ENCODE measurements at regions not wholly inside any gene's neighbourhood (a gene's known extent, or its start where the extent isn't known, plus 50 kb on each side); places are given as distances from the start of the nearest gene placed in this dataset.
"Not testable (repeated sequence)": the region's sequence is repeated elsewhere in the genome, so short reads cannot be mapped to it uniquely, and the experiment has no call there.

DNA sequence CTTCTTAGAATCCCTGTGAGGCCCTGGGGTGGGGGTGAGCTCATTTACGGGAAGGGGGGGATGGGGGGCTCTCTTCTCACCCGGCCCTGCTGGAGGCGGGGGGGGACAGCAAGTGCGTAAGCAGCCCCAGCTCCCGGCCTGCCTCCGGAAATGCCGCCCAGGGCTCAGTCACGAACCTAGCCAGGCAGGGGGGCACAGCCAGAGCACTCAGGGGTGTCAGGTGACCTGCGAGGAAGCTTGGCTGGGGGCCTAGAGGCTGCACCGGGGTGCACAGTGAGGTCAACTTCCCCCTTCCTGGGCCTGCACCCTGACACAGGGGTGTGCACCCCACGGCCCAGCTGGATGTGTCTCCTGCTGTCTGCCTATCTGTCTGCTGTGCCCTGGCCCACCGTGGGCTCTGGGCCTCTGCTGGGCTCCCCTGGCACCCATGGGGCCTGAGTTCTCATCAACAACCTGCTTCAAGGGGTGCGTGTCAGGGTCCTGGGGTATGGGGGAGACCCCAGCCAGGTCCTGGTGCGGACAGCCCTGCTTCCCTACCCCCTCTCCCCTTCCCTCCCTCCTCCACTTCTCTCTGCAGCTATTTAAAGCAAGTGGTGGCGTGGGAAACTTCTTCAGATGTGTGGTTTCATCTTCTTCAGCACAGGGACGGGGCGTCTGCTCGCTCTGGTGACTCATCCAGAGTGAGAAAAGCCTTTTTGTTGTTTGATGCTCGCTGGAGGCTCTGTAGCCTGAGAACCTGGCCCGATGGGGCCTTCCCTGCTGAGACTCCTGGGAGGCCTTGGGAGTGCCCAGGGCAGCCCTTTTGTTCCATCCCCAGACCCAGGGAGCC is 92.5 kb upstream of the RUNX3 start:
- peak; percentile 69 for DNase-seq (ENCODE audit: low read depth)

DNA sequence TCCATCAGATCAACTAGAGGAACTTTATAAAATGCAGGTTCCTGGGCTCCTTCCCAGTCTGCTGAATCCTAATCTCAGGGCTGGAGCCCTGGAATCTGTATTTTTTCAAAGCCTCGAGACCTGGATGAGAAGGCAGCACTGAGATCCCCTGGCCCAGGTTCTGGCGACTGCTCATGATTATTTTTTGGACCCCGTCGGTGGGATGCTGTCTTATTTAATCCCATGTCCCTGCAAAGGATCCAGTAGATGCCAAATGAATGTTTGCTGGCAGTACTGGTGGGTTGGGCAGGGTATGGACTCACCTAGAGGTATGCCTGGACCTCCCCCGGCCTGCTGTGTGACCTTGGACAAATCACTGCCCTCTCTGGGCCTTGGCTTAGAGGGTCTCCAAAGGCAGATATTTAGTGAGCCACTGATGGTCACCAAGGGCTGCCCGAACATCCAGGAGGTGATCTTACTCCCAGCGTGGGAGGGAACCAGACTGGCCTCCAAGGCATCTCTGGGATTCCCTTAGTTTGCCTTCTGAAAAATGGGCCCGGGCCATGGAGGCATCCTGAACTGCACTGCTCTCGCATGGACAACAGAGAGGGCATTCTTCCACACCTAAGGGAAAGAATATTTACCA is 91.6 kb upstream of the RUNX3 start:
- no peak for DNase-seq (ENCODE audit: low read depth)

DNA sequence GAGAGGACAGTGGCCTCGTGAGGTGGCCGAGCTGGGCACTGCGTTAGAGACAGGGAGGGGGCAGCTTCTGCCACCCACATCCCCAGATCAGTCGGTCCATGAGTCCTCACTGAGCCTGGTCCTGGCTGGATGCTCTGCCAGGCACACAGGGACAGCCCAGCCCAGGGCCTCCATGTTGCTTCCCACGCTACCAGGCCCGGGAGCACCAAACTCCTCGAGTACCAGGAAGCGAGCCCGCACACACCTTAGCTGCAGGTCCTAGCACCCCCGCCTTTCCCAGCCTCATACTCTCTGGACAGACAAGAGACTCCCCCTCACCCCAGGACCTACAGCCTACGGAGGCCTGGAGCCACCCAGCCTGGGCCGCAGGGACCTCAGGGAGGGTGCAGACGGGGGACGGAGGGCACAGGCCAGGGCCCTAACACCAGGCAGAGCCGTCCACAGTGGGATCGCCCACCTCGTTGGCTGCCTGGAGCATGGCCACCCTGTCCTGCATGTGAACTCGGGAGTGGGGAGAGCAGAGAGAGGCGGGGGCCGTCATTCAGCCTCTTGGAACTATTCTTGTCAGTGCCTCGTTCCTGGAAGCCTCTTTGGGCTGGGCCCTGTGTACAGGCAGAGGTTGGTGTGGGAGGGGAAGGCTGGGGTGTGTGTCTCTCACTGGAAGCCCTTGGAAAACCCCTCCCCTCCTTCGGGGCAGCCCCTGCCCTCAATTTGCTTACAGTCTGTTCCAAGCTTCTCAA is 90.9 kb upstream of the RUNX3 start:
- no peak for DNase-seq (ENCODE audit: low read depth)

DNA sequence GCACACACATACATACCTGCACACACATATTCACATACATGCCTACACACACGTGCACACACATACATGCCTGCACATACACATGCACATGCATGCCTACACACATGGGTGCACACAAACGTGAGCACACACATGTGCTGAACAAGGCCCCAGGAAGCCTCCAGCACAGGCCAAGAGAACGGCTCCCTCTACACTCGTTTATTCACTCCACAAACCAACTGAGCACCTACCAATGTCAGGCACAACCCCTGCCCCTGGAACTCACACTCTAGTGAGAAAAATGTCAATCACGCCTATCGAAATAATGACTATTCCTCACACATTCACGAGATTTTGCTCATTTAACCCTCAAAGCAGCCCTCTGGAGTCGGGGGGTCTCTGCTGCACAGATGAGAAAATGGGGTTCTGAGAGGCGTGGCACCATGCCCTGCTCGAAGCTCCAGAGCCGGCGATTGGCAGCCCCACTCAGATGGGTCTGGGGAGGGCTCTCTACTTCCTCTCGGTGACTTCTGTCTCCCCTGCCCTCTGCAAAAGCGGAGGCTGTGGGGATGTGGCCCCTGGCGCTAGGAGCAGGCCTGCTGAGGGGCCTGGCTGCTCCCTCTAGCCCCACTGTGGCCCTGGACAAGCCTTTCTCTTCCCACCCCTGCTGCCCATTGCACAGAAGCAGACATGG is 90.2 kb upstream of the RUNX3 start:
- no peak for DNase-seq (ENCODE audit: low read depth)

DNA sequence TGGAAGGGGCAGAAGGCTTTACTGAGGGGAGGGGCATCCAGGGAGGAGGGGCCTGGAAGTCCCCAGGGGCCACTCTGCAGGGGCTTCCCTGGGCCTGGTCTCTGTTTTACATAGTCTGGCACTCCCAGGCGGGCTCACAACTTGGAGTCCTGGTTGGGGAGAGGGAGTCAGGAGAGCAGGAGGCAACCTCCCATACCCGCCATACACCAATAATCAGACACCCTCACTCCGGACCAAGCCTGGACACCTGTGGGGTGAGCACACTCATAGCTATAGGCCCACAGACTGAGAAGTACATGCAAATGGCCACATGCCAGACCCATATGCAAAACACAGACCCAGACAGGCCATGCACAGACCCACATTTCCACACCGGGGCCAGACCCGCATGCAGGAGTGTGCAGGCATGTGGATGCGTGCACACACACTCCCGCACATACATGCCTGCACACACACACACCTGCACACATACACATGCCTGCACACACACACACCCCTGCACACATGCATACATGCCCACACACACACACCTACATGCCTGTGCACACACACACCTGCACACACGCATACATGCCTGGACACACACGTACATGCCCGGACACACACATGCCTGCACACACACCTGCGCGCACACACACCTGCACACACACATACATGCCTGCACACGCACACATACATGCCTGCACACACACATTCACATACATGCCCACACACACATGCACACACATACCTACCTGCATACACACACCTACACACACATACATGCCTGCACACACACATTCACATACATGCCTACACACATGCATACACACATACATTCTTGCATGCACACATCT is 89.5 kb upstream of the RUNX3 start:
- DNase-seq (ENCODE audit: low read depth), result no peak

DNA sequence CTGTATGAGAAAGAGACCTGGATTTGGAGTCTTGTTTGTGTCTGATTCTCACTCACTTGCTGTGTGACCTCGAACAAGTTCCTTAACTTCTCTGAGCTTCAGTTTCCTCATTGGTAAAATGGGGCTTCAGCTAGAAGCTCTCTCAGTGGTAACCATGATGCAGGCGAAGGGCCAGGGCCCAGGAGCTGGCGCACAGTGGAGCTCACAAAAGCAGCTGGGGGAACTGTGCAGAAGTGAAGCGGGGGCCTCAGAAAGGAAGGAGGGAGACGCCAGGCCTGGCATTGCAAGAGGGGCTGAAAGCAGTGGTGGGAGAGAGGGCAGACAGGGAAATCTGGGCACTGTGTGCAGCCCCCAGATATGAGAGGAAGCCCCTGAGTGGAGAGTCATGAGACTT is 88.9 kb upstream of the RUNX3 start:
- no peak for DNase-seq (ENCODE audit: low read depth)

DNA sequence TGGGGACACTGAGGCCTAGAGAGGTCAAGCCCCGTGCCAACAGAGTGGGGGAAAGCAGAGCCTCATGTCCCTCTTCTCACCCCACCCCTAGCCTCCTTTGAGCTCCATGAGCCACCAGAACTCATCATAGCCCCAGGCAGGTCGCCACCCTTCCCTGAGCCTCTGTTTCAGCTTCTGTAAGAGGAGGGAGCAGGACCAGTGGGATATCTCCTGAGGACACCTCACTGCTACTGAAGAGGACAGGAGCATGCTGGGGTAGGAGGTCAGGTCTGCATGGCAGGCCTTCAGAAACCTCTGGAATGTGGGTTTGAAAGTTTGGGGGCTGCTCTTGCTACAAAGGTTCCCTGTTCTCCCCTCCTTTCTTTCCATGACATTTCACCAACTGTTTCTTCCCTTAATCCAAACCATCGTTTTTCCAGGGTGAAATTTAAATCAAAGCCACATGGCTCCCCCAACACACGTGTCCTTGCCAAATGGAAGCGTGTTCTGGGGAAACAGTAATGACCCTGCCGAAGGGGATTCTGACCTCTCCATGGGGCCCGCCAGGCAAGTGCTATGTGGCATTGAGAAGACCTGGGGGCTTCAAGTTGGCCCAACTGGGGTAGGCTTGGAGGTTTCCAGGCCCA is 88.1 kb upstream of the RUNX3 start:
- no peak for DNase-seq (ENCODE audit: low read depth)

DNA sequence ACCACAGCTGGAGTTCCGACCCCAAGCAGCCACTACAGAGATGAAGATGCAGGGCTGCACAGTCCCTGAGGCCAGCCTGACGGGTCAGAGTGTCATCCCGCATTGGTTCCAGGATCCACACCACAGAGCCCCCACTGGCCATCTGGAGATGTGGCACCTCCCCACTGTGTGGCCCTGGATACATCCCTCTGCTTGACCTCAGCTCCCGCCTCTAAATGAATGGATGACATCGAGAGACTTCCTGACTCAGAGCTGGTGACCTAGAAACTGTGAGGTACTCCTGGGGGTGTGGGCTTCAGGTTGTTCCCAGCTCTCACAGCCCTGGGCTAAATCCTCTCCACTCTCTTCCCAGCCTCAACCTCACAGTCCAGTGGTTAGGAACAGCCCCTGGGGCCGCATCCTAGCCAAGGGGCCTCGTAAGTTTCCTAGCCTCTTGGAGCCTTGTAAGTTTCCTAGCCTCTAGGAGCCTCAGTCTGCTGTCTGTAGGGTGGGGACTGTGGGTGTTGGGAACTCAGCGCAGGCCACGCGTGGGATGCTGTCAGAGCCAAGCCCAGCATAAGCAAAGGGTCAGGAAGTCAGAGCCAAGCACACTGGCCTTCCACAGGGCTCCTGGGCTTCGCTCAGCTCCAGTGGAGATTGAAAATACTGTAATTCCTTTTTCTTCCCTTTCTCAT is 87.5 kb upstream of the RUNX3 start:
- DNase-seq (ENCODE audit: low read depth), result peak; percentile 21

DNA sequence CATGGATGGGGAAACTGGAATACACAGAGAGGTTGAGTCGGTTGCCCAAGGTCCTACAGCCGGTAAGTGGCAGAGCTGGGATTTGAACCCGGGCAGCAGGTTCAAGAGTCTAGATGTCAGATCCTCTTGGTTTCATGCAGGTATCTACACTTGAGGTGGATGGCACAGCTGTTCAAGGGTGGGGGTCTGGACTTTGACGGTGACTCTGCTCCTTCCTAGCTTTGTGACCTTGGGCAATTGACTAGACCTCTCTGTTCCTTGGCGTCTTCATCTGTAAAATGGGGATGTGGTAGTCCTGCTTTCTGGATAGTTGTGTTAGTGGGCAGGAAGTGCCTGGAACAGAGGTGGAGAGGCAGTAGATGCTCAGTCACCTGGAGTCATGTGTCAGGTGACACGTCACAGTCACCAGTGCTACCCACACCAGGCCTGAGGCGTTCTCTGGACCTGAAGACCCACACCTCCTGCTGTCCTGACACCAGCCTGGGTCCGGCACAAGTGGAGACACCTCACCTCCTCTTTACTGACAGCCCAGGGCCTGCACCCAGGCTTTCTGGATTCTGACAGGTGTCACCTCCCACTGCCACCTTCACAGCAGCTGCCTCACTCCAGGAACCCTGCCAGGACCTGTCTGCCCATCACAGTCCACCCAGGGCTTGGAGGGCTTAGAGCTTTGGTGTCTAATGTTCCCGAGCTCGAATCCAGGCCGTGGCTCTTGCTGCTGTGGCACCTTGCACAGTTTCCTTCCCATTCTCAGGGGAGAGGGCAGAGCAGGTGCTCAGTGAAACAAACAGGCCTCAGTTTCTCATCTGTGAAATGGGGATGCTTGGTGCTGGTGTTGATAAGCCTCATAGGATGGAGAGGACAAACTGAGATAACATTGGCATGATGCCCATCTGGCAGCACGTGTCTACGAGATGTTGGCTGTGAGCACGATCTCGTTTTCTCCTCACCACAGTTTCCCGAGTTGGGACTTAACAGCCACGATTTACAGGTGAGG is 83.2 kb upstream of the RUNX3 start:
- DNase-seq (ENCODE audit: low read depth), result no peak

DNA sequence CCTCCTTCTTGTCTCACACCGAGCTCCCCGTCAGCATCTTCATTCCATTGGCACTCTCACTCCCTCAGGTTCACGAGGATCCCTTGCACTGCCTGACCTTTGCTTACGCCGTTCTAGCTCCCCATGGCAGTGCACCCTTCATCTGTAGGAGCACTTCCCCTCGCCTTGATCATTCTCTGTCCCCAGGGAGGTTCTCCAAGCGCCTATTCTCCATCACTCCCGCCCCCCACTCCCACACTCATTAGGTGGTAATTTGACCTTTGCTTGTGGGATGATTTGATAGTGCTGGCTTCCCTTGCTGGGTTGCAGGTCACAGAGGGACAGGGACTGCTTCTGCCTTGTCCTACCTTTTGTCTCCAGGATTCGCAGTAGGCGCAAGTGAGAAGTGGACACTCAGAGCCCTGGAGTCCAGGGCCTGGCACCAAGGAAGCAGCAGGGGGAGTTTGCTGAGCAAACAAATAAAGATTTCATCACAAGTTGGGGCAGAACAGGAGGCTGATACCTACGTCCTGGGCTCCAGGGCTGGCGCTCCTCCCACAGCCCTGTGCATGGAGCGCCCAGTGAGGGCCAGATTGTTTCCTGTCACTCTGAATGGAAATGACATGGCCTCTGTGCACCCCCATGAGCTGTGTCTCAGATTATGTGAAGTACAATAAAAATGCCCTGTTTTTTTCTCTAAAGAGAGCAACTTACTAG is 82.0 kb upstream of the RUNX3 start:
- no peak for DNase-seq (ENCODE audit: low read depth)

DNA sequence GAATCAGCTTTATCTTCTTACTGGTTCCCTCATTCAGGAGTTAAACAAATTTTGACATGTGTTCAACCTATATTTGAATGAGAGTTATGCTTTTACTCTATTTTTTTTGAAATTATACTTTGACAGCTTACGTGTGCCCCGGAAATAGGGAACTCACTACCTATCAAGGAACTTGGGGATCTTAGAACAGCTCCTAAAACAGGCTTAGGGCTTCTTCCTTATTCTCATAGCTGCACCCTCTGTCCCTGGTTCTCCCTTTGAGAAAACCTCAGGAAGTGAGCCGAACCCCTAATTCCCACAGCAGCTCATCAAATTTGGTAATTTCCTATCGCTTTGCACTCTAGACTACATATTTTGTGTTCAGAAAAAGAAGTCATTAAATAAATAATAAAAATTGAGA is 81.2 kb upstream of the RUNX3 start:
- DNase-seq (ENCODE audit: low read depth), result no peak

DNA sequence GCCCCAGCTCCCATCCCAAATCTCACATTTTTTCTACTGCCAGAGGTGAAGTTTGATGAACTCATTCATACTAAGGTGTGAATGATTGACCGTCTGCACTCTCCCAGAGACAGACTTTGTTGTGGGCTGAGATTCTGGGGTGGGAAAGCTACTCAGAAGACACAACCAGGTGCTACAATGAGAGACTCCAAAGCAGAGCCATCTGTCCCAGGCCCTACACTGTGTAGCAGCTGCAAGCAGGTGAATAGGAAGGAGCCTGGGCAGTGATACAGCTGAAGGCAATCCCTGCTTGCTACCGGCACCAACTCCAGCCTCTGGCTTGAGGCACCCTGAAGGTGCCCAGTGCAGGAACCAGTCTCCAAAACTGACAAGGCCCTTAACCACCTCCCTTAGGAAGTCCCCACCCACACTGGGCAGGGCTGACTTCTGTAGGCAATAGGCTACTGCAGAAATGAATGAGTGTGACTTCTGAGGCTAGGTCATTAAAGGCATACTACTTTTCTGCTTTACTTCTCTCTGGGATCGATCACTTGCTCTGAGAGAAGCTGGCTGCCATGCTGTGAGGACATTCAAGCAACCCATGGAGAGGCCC is 79.7 kb upstream of the RUNX3 start:
- no peak for DNase-seq (ENCODE audit: low read depth)

DNA sequence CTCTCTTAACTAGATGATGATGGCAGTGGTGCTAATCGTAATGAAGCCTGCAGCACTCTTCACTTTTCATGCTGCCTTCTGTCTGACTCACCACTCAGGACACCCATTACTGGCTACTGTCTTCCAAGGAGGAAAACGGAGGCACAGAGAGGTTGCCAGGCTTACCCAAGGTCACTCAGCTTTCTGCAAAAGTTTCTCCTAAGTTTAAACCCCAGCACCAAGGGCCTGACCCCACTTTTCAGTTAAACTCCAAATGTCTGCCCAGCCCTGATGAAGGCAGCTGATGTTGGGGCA is 78.1 kb upstream of the RUNX3 start:
- DNase-seq (ENCODE audit: low read depth), result no peak

DNA sequence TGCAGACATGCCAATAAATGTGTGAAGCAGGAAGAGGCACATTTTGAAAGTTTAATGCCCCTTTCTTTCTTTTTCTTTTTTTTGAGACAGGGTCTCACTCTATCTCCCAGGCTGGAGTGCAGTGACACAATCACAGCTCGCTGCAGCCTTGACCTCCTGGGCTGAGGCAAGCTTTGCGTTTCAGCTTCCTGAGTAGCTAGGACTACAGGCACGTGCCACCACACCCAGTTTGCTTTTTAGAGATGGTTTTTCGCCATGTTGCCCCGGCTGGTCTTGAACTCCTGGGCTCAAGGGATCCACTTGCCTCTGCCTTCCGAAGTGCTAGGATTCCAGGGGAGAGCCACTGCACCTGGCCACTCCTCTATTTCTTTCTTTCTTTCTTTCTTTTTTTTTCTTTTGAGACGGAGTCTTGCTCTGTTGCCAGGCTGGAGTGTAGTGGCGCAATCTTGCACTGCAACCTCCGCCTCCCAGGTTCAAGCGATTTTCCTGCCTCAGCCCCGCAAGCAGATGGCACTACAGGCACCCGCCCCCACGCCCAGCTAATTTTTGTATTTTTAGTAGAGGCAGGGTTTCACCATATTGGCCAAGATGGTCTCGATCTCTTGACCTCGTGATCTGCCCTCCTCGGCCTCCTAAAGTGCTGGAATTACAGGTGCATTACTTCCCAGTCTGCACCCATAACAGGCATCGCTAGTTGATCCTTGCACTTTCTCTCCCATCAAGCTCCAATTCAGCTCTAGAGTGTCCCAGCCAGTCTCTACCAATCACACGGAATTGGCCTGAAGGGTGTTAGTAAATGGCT is 77.5 kb upstream of the RUNX3 start:
- DNase-seq (ENCODE audit: low read depth), result not testable (repeated sequence)

DNA sequence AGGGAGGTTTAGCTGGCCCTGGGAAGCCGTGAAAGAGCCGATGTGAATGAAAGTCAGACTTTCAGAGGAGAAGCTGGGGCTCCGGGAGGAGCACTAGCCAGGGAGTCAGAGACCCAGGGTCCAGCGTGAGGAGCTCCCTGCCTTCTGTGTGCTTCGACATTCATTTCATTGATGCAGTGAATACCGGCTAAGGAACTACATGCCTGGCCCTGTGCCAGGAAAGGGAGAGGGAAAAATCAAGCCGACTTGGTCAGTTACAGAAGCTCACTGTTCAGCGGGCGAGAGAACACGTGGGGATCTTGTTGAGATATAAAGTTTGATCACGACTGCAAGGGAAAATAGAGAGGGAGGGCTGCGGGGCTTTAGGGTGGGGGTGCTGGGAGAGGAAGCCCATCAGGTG is 76.7 kb upstream of the RUNX3 start:
- no peak for DNase-seq (ENCODE audit: low read depth)

DNA sequence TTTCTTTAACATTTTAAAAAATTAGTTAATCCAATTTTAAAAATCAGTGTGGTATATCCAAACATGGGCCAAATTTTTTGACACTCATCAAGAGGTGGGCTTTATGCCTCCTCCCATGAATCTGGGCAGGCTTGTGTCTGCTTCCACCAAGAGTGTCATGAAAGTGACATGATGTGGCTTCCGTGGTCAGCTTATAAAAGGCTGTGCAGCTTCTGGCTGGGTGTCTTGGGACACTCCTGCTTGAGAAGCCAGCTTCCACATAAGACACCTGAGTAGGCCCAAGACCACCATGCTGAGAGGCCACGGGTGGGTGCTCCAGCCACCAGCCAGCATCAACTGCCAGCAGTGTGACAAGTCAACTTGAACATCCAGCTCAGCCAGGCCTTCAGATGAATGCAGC is 74.3 kb upstream of the RUNX3 start:
- DNase-seq (ENCODE audit: low read depth), result no peak

DNA sequence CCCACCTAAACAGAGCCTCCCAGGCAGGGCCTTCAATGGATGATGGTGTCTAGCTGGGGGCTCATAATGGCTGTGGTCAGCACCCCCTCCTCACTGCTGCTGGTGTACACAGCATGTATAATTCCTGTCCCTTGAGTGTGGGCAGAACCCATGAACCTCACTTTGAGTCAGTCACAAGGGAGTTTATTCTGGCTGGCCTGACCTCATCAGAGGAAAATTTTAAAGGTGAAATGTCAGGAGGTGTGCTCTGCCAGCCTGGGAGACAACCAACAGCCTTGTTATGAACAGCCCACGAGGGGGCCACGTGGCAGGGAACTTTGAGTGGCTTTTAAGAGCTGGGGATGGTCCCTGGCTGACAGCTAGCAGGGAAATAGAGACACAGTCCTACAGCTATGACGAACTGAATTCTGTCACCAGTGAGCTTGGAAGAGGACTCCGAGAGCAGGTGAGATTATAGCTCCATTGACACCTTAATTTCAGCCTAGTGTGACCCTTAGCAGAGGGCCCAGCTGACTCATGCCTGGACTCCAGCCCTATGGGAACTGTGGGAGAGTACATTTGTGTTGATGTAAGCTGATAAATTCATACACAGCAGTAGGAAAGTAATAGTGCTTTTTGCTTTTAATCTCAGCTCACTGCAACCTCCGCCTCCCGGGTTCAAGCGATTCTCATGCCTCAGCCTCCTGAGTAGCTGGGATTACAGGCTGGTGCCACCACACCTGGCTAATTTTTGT is 73.5 kb upstream of the RUNX3 start:
- DNase-seq (ENCODE audit: low read depth), result no peak

Measured in stromal cell of bone marrow (primary cell).